ENCODE measurements at regions not wholly inside any gene's neighbourhood (a gene's known extent, or its start where the extent isn't known, plus 50 kb on each side); places are given as distances from the start of the nearest gene placed in this dataset.

DNA sequence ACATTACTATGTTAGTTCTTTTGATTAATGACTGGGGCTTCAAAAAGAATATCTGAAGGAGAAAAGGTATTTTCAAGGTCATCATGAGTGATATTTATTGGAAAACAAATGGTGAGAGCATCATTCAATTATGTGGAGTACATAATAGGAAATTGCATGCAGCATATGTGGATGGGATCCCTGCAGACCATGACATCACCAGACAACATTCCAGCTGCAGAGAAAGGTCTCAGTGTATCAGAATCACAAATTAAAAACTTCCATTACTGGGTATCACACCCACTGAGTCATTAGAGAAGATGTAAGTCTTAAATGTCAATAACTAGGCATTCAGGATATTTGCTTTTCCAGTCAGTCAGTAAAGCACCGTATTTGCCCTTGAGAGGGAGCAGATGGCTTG lies 574.4 kb upstream of the SLC10A2 start:
- TF ChIP-seq, protein P1, sequence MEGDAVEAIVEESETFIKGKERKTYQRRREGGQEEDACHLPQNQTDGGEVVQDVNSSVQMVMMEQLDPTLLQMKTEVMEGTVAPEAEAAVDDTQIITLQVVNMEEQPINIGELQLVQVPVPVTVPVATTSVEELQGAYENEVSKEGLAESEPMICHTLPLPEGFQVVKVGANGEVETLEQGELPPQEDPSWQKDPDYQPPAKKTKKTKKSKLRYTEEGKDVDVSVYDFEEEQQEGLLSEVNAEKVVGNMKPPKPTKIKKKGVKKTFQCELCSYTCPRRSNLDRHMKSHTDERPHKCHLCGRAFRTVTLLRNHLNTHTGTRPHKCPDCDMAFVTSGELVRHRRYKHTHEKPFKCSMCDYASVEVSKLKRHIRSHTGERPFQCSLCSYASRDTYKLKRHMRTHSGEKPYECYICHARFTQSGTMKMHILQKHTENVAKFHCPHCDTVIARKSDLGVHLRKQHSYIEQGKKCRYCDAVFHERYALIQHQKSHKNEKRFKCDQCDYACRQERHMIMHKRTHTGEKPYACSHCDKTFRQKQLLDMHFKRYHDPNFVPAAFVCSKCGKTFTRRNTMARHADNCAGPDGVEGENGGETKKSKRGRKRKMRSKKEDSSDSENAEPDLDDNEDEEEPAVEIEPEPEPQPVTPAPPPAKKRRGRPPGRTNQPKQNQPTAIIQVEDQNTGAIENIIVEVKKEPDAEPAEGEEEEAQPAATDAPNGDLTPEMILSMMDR (IDR thresholded peaks at IDR 0.05) = no peak
- no peak for TF ChIP-seq POLR2A (IDR thresholded peaks at IDR 0.05)
